Effector memory CD8-positive, alpha-beta T cell (primary cell): ENCODE measurements at regions not wholly inside any gene's neighbourhood (a gene's known extent, or its start where the extent isn't known, plus 50 kb on each side); places are given as distances from the start of the nearest gene placed in this dataset.

Experiments
- ATAC-seq: fragments of 150-1000 bp; cut with Tn5 transposase; replicated peaks from 2 replicates; pipeline ENCODE4 v1.10.0; 2021; ENCODE audit warnings: mild to moderate bottlenecking, moderate library complexity
- DNase-seq, 3 experiments: peaks; one replicate each; pipeline ENCODE4 v3.0.0; 2021
- H3K27ac Mint-ChIP-seq, 2 donors: one replicate each; pipeline ENCODE4 v1.8.0; 2022; ENCODE audit warnings: mild to moderate bottlenecking in 2 of 2, mixed read lengths in 2 of 2, moderate library complexity in 2 of 2
- H3K27me3 Mint-ChIP-seq, 2 donors: one replicate each; pipeline ENCODE4 v1.8.0; 2022; ENCODE audit warnings: mixed read lengths in 2 of 2
- H3K36me3 Mint-ChIP-seq: one replicate; pipeline ENCODE4 v1.8.0; 2022; ENCODE audit warnings: mild to moderate bottlenecking, moderate library complexity, mixed read lengths; ENCODE audit not compliant: insufficient read depth
- H3K4me1 Mint-ChIP-seq, 2 donors: one replicate each; pipeline ENCODE4 v1.8.0; 2022; ENCODE audit warnings: low read depth in 2 of 2, mixed read lengths in 2 of 2
- H3K4me3 Mint-ChIP-seq, 2 donors: one replicate each; pipeline ENCODE4 v1.8.0; 2022; ENCODE audit warnings: mild to moderate bottlenecking in 2 of 2, mixed read lengths in 2 of 2, moderate library complexity in 2 of 2
- H3K9me3 Mint-ChIP-seq, 2 donors: one replicate each; pipeline ENCODE4 v1.8.0; 2022; ENCODE audit warnings: mixed read lengths in 2 of 2

GRCh38 chr1:219460081-219460895 lies 152.6 kb downstream of the ZC3H11B start:
- Mint-ChIP-seq H3K4me3 (no peak overlapping the region), H3K4me1 (no peaks in the 10 kb centered on the region), H3K27ac (no peak overlapping the region), H3K27me3 (no peaks in the 10 kb centered on the region), H3K36me3 (no peaks in the 10 kb centered on the region), H3K9me3 (no peaks in the 10 kb centered on the region)
- no peak for ATAC-seq
- DNase-seq: no peak

GRCh38 chr1:219459351-219460080 lies 153.4 kb downstream of the ZC3H11B start:
- H3K4me1 Mint-ChIP-seq: no peaks in the 10 kb centered on the region
- no peak for ATAC-seq

GRCh38 chr1:219446288-219446687 lies 166.6 kb downstream of the ZC3H11B start:
- no peaks in the 10 kb centered on the region for H3K27me3 Mint-ChIP-seq
- H3K36me3 Mint-ChIP-seq: no peaks in the 10 kb centered on the region
- H3K4me1 Mint-ChIP-seq: no peaks in the 10 kb centered on the region
- DNase-seq: no peak
- no peaks in the 10 kb centered on the region for H3K9me3 Mint-ChIP-seq
- H3K27ac Mint-ChIP-seq: no peak overlapping the region
- no peak for ATAC-seq
- no peak overlapping the region for H3K4me3 Mint-ChIP-seq

More at GRCh38 chr1:219459351-219460080, 153.4 kb downstream of the ZC3H11B start:
- Mint-ChIP-seq H3K27me3 (no peaks in the 10 kb centered on the region), H3K9me3 (no peaks in the 10 kb centered on the region), H3K4me3 (no peak overlapping the region), H3K27ac (no peak overlapping the region), H3K36me3 (no peaks in the 10 kb centered on the region)
- DNase-seq: no peak

- ATAC-seq (no peak), DNase-seq (no peak)
- no peaks in the 10 kb centered on the region for H3K4me1 Mint-ChIP-seq
- H3K4me3 Mint-ChIP-seq: no peak overlapping the region
- no peak overlapping the region for H3K27ac Mint-ChIP-seq
- H3K27me3 Mint-ChIP-seq: no peaks in the 10 kb centered on the region
- H3K9me3 Mint-ChIP-seq: no peaks in the 10 kb centered on the region
- no peaks in the 10 kb centered on the region for H3K36me3 Mint-ChIP-seq
Measured at GRCh38 chr1:219445864-219446263, 167.0 kb downstream of the ZC3H11B start.

DNA sequence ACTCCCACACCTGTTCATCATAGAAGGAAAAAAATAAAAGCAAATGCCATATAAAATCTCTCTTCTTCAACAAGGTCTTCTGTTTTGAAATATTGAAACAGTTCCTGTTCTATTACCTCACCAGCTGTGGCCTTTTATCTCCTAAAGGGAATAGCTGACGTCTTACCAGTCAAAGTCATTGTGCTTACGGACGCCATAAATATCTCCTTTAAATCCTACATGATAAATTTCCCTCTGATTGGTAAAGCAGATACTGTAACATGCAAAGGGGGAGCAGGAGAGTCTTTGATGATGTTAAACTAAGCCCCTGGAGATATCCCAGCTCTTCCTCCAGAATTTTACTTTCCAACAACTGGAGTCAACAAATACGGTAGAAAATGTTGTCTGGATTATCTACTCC lies 168.4 kb downstream of the ZC3H11B start:
- H3K4me3 Mint-ChIP-seq: no peak overlapping the region

DNA sequence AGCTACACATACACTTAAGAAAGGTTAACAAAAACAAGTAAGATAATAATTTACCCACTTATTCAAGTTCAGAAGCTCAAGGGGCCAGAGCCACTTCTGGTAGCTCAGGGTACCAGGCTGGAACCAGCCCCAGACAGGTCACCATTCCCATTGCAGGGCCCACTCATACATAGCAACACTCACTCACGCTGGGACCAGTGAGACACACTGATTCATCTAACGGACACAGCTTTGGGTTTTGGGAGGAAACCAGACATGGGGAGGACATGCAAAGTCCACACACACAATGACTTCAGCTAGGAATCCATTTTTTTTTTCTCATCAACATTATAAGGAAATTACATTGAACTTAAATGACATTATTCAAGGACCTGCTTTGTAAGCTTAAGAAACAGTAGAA lies 169.1 kb downstream of the ZC3H11B start:
- Mint-ChIP-seq H3K27me3 (peaks cover 0 to 5% of the 10 kb centered on the region in 2 donors), H3K4me1 (no peaks in the 10 kb centered on the region), H3K9me3 (no peaks in the 10 kb centered on the region), H3K4me3 (no peak overlapping the region), H3K36me3 (no peaks in the 10 kb centered on the region), H3K27ac (no peak overlapping the region)
- ATAC-seq: no peak
- no peak for DNase-seq

More for the DNA sequence above, 168.4 kb downstream of the ZC3H11B start:
- Mint-ChIP-seq H3K36me3 (no peaks in the 10 kb centered on the region), H3K27me3 (no peaks in the 10 kb centered on the region), H3K4me1 (no peaks in the 10 kb centered on the region), H3K27ac (no peak overlapping the region), H3K9me3 (no peaks in the 10 kb centered on the region)
- no peak for ATAC-seq
- no peak for DNase-seq

DNA sequence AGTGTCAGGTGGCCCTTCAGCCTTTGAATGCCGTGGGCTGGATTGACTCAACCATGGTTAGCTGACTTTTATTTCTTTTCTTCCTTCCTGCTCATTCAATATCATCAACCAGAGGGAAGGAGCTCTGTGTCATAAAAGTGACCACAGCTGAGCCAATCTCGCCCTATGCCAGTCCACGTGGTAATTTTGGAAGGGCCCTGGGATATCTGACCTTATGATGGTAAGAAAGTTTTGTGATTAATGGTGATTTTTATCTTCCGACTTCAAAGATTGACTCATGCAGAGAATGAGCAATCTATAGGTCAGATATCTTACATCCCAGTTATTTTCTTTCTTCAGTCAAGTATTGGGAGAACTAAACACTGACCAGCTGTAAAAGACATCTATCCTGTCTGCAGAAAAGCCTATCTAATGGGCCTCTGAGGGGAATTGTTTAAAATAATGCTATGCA lies 170.3 kb downstream of the ZC3H11B start:
- Mint-ChIP-seq H3K9me3 (no peaks in the 10 kb centered on the region), H3K36me3 (no peaks in the 10 kb centered on the region), H3K4me3 (no peak overlapping the region), H3K4me1 (no peaks in the 10 kb centered on the region), H3K27ac (no peak overlapping the region), H3K27me3 (peaks cover 0 to 6% of the 10 kb centered on the region in 2 donors)
- DNase-seq: no peak
- no peak for ATAC-seq

DNA sequence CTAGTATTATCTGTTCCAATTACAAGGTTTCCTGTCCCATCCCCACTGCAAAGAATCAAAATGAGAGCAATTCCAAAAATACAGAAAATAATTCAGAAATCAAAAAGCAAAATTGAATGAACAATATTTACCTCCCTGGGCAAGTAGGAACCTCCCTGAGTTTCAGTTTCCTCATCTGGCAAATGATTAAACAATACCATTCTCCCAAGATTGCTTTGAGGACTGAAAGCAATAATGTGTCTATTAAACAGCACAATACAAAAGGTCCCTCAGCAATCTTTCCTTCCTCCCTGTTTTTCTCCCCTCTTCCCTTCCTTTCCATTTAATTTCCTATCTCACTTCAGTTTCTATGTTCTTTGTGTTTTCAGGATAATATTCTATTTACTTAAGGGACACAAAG lies 171.0 kb downstream of the ZC3H11B start:
- H3K27ac Mint-ChIP-seq: no peak overlapping the region
- H3K27me3 Mint-ChIP-seq: peaks cover 0 to 6% of the 10 kb centered on the region in 2 donors
- no peak overlapping the region for H3K4me3 Mint-ChIP-seq
- no peaks in the 10 kb centered on the region for H3K9me3 Mint-ChIP-seq
- DNase-seq (no peak), ATAC-seq (no peak)
- no peaks in the 10 kb centered on the region for H3K4me1 Mint-ChIP-seq
- H3K36me3 Mint-ChIP-seq: no peaks in the 10 kb centered on the region

DNA sequence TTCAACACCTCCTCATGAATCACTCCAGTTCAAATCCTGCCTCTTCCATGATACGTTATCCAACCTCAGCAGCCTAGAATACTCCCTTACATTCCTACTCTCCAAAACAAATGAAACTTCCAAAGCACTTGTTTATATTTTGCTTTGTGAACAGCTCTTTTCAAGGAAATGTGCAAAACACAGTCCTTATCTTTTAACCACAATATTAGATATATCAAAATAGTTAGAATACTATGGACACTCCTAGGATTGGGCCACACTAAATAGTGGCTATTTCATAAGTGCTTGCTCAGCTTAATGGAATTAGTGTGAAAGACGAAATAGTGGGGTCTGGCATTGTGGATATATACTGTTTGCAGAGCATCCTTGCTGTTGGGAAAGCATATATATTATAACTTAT lies 173.5 kb downstream of the ZC3H11B start:
- no peak overlapping the region for H3K27ac Mint-ChIP-seq
- no peaks in the 10 kb centered on the region for H3K9me3 Mint-ChIP-seq
- DNase-seq: no peak
- H3K4me3 Mint-ChIP-seq: no peak overlapping the region
- no peaks in the 10 kb centered on the region for H3K36me3 Mint-ChIP-seq
- ATAC-seq: no peak
- H3K4me1 Mint-ChIP-seq: no peaks in the 10 kb centered on the region
- H3K27me3 Mint-ChIP-seq: peaks cover 0 to 6% of the 10 kb centered on the region in 2 donors

DNA sequence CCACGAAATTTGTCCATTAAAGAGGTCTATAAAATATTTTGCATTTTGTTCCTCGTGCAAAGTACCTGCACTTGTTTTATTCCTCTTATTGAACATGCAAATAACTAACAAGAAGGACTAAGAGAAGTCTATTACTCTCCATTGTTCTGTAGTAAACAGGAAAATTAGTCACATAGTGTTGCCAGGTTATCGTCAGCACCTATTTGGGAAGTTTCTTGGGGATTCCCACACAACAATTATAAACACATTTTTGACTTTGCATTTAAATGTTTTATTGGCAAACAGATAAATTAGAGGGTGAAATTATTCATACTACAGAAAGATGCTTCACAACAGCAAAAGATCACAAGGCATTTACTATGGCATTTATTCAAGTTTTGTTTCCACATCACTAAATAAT lies 174.5 kb downstream of the ZC3H11B start:
- Mint-ChIP-seq H3K36me3 (no peaks in the 10 kb centered on the region), H3K27ac (no peak overlapping the region), H3K27me3 (peaks cover 0 to 6% of the 10 kb centered on the region in 2 donors), H3K9me3 (no peaks in the 10 kb centered on the region), H3K4me3 (no peak overlapping the region), H3K4me1 (no peaks in the 10 kb centered on the region)
- ATAC-seq (no peak), DNase-seq (no peak)

GRCh38 chr1:219434923-219435297 lies 178.0 kb downstream of the ZC3H11B start:
- ATAC-seq: no peak
- Mint-ChIP-seq H3K9me3 (no peaks in the 10 kb centered on the region), H3K4me1 (no peaks in the 10 kb centered on the region), H3K27ac (no peak overlapping the region), H3K36me3 (no peaks in the 10 kb centered on the region), H3K4me3 (no peak overlapping the region), H3K27me3 (peaks cover 0 to 14% of the 10 kb centered on the region in 2 donors)
- DNase-seq: no peak

- H3K36me3 Mint-ChIP-seq: no peaks in the 10 kb centered on the region
- no peak overlapping the region for H3K27ac Mint-ChIP-seq
- no peaks in the 10 kb centered on the region for H3K4me1 Mint-ChIP-seq
- H3K9me3 Mint-ChIP-seq: no peaks in the 10 kb centered on the region
- DNase-seq (no peak), ATAC-seq (no peak)
- H3K4me3 Mint-ChIP-seq: no peak overlapping the region
- peaks cover 0 to 14% of the 10 kb centered on the region in 2 donors for H3K27me3 Mint-ChIP-seq
Measured at GRCh38 chr1:219434285-219434922, 178.5 kb downstream of the ZC3H11B start.

DNA sequence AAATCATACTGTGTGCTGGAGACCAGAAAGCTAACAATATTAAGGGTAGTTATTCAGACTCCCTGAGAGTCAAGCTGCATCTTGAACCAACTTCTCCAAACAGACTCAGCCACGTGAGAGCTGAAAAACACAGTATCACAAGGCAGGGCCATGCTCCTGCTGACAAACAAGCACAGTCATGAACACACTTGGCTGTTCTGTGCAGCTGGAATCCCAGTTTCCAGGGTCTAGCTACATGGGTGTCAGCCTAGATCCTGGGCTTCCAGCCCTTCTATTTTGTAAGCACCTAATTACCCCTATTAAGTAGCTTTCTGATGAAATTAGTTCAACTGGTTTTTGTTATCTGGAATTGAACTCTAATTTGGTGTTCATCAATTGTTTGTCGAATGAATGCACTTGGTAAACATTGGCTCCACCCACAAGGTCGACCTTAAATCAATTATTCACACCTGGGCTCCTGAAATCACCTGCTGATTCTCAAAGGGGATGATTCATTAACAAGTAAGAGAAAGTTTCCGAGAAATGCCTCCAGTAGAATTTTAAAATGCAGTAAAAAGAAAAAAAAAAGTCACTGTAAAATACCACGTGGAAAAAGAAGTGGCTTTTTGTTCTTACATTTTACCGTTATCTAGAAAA lies 179.3 kb downstream of the ZC3H11B start:
- Mint-ChIP-seq H3K36me3 (no peaks in the 10 kb centered on the region), H3K4me1 (no peaks in the 10 kb centered on the region), H3K9me3 (no peaks in the 10 kb centered on the region), H3K27ac (no peak overlapping the region), H3K27me3 (peaks cover 0 to 16% of the 10 kb centered on the region in 2 donors), H3K4me3 (no peak overlapping the region)
- DNase-seq: no peak
- no peak for ATAC-seq
